Heart left ventricle (tissue), 16 donors: ENCODE measurements at regions not wholly inside any gene's neighbourhood (a gene's known extent, or its start where the extent isn't known, plus 50 kb on each side); places are given as distances from the start of the nearest gene placed in this dataset.

Experiments
- ATAC-seq, 4 donors: fragments of 200-7000 bp; cut with Tn5 transposase; one replicate each; pipeline ENCODE4 v1.9.1; 2020 to 2022; ENCODE audit warnings: moderate library complexity in 4 of 4, mild to moderate bottlenecking in 3 of 4, moderate number of reproducible peaks in 1 of 4
- DNase-seq, 5 donors: peaks; one replicate each; pipeline ENCODE4 v3.0.0-alpha.2; 2020
- H3K27ac ChIP-seq, 12 donors: fragments of 200-600 bp; sonication (generic) in 4 of 12; one replicate each; pipeline versions ENCODE4 v1.5.0 to v1.8.0; 2016 to 2022; ENCODE audit warnings: mild to moderate bottlenecking in 2 of 12
- H3K27me3 ChIP-seq, 9 donors: fragments of 200-600 bp; sonication (generic) in 2 of 9; one replicate each; pipeline versions ENCODE4 v1.5.1 to v1.8.0; 2016 to 2022; ENCODE audit warnings: mild to moderate bottlenecking in 3 of 9
- H3K36me3 ChIP-seq, 9 donors: fragments of 200-600 bp; sonication (generic) in 2 of 9; one replicate each; pipeline versions ENCODE4 v1.5.0 to v1.8.0; 2018 to 2022; ENCODE audit warnings: mild to moderate bottlenecking in 2 of 9
- H3K4me1 ChIP-seq, 12 donors: fragments of 200-600 bp; sonication (generic) in 4 of 12; one replicate each; pipeline versions ENCODE4 v1.5.0 to v1.8.0; 2016 to 2022; ENCODE audit warnings: mild to moderate bottlenecking in 3 of 12
- H3K4me3 ChIP-seq, 12 donors: fragments of 200-600 bp; sonication (generic) in 4 of 12; one replicate each; pipeline versions ENCODE4 v1.5.0 to v1.8.0; 2017 to 2022; ENCODE audit warnings: mild to moderate bottlenecking in 9 of 12, moderate library complexity in 4 of 12
- H3K9me3 ChIP-seq, 12 donors: fragments of 200-600 bp; sonication (generic) in 4 of 12; one replicate each; pipeline versions ENCODE4 v1.5.0 to v1.8.0; 2016 to 2022; ENCODE audit warnings: mild to moderate bottlenecking in 1 of 12
- CTCF ChIP-seq, 12 donors: fragments of 200-600 bp; sonication (generic) in 4 of 12; IDR thresholded peaks; one replicate each; pipeline versions ENCODE4 v1.5.0 to v1.8.0; 2018 to 2022; ENCODE audit warnings: antibody characterized with exemption in 12 of 12, mild to moderate bottlenecking in 5 of 12
- POLR2A ChIP-seq, 2 donors: fragments of 450-650 bp; IDR thresholded peaks; one replicate each; pipeline ENCODE4 v1.6.1; 2017; ENCODE audit warnings: antibody characterized with exemption in 2 of 2, mild to moderate bottlenecking in 2 of 2, moderate library complexity in 2 of 2
- WGBS, 4 donors: extraction: QIAGEN DNeasy Blood & Tissue Kit in 2 of 4; methylation state at CpG; one replicate each; pipeline versions ENCODE4 v1.1.5 to v1.1.7; 2013 to 2018; 5-methylcytosine and 5-hydroxymethylcytosine counted together
- intact Hi-C, 10 donors: fragments of 100-400 bp; cut with DNase I; formaldehyde crosslinking; loops; one replicate each; pipeline versions ENCODE4 v1.11.1 to v1.14.2; 2022
- donor health status: ischemic (EF 13 %, LVEDD 7.1; RV severe dilation, severe dysfunction).
- donor health status: healthy with polysubstance abuse.
- donor health status: DM: no; HTN: yes; CAD: no.
- donor health status: DM: no; HTN: no; CAD: no.
- donor health status: ischemic (EF 25% LVEDD 6.9; RV normal size, moderate dysfunction).
- donor health status: ischemic (EF 25% LVEDD 5.7; RV mildly dilated, moderate dysfunction).
- donor health status: healthy.
- donor health status: DM: yes; HTN: yes; CAD: no.
- donor health status: ischemic (EF 35%, LVEDD 5.7; RV mildly dilated, moderate dysfunction).
- donor health status: nonischemic (EF 11% LVEDD 7.7; RV severe dilation, severe dysfunction).
- donor health status: DM: yes; HTN: yes; CAD: no.
- donor health status: PGD.
- donor health status: ischemic (EF 29% LVEDD 5.4; RV normal size, mild dysfunction).
- donor health status: nonischemic (EF 23%, LVEDD 6.1; RV moderate dilation, normal function).

DNA sequence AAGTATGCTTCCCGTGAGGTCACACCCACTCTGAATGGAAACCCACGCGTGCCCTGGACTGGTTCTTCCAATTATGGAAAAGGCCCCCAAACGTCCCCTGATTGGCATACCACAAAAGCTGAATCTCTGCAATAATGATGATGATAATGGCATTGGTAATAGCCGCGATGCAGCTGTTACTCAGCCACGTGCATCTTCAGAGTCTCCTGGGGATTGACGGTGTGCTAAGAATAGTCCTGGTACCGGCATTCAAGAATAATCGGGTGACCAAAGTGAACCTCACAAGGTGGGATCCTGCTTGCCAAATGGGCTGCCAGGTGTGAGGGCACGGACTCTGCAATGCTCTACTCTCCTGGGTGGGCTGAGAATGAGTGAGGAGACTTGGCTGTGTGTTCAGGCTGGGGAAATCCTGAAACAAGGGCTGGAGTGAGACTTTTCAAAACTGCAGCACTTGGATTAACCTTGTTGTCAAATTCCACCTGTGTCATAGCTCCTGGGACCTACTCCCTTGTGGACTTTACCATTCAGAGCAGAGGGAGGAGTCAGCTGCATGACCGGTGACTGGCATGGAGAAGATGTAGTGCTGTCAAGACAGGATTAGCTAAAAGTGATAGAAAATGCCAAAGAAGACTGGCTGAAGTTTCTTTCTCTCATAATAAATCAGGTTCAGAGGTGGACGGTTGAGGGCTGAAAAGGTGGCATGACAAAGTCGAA, 615.4 kb downstream of the MID1IP1 start:
- 81 to 86% (median 84%) methylated on average over 12 to 14 of the region's 14 CpGs for WGBS, 4 donors
- TF ChIP-seq CTCF (IDR thresholded peaks at IDR 0.05): no peak
- TF ChIP-seq POLR2A (IDR thresholded peaks at IDR 0.05): no peak
- DNase-seq: no peak
- no peak for ATAC-seq
- Histone ChIP-seq H3K9me3 (no peaks in the 10 kb centered on the region), H3K27me3 (peaks cover 0 to 20% (median 0%) of the 10 kb centered on the region in 9 donors), H3K36me3 (no peaks in the 10 kb centered on the region), H3K4me1 (peaks cover 0 to 14% (median 0%) of the 10 kb centered on the region in 12 donors), H3K4me3 (no peak overlapping the region), H3K27ac (no peak overlapping the region)
- intact Hi-C loops: loop anchor here in 2 of 10 donors (5.0 to 10.0 kb wide), 2 partner anchors 79 to 102 kb away; no protein-coding TSS in a partner anchor

GRCh38 chrX:39418254-39418704, 617.0 kb downstream of the MID1IP1 start:
- Histone ChIP-seq H3K27ac (peak overlapping the region in 3 of 12 donors; percentile 3 to 52 (median 26)), H3K9me3 (no peaks in the 10 kb centered on the region), H3K27me3 (peaks cover 0 to 7% (median 0%) of the 10 kb centered on the region in 9 donors), H3K4me3 (no peak overlapping the region), H3K36me3 (no peaks in the 10 kb centered on the region), H3K4me1 (peaks cover 0 to 14% (median 0%) of the 10 kb centered on the region in 12 donors)
- intact Hi-C loops: loop anchor here in 2 of 10 donors (5.0 to 10.0 kb wide), 2 partner anchors 81 to 103 kb away; no protein-coding TSS in a partner anchor
- TF ChIP-seq CTCF (IDR thresholded peaks at IDR 0.05) (no peak), POLR2A (IDR thresholded peaks at IDR 0.05) (no peak)
- DNase-seq: no peak
- WGBS, 4 donors: 25 to 51% (median 41%) methylated on average over 4 of the region's 4 CpGs
- peak in 2 of 4 donors; percentile 39 to 68 for ATAC-seq

DNA sequence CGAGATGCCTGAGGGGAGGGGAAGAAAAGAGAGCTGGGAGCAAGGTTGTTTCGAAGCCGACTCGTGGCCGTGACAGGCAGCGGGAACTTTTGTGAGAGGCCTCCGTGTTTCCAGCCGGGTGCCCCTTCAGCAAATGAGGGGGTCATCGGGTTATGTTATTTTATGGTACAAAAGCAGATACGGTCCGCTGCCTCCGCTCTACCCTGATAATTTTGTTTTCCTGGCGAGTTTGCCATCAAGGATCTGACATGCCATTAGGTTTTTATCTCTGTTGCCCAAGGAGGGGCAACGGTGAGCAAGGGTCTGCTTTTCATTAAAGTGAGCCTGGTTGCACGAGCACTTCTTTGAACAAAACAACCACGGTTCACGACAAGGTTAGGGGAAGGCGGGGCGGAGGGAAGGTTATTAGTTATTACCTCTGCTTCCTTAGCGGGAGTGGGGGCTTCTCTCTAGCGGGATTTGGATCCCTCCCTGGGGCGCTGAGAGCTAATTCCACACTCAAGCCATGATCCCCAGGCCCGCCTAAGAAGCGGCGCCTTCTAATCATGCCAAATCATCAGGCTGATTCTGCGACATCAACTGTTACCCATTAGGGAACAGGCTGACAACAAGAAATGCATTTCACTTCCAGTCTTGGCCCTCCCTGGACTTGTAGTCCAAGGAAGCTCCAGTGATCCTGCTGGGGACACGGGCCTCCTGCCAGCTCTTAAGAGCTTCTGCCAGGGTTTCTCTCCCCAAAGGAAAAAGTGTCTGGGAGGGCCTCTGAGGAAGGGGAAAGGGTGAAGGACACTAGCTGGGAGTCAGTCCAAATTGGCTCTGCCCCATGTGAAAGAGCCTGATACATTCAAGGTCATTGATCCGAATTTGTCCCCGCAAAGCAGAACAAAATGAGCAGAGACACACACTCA, 617.7 kb downstream of the MID1IP1 start:
- Histone ChIP-seq H3K27me3 (peaks cover 0 to 6% (median 0%) of the 10 kb centered on the region in 9 donors), H3K4me3 (no peak overlapping the region), H3K36me3 (no peaks in the 10 kb centered on the region), H3K9me3 (no peaks in the 10 kb centered on the region), H3K4me1 (peaks cover 0 to 14% (median 0%) of the 10 kb centered on the region in 12 donors), H3K27ac (peak overlapping the region in 9 of 12 donors; percentile 3 to 49 (median 26))
- DNase-seq (peak; percentile 37 to 68 (median 60)), ATAC-seq (peak; percentile 62 to 77 (median 68))
- intact Hi-C loops: loop anchor here in 2 of 10 donors (5.0 to 10.0 kb wide), 2 partner anchors 82 to 104 kb away; no protein-coding TSS in a partner anchor
- 35 to 64% (median 50%) methylated on average over 28 to 29 of the region's 29 CpGs for WGBS, 4 donors
- no peak for TF ChIP-seq POLR2A (IDR thresholded peaks at IDR 0.05)
- TF ChIP-seq CTCF (IDR thresholded peaks at IDR 0.05): no peak
